Liver (tissue), 3 donors: ENCODE measurements at regions not wholly inside any gene's neighbourhood (a gene's known extent, or its start where the extent isn't known, plus 50 kb on each side); places are given as distances from the start of the nearest gene placed in this dataset.

Source experiments
- CTCF ChIP-seq: fragments of 150-350 bp; IDR thresholded peaks from 2 replicates; pipeline ENCODE4 v1.5.1; 2017; ENCODE audit warnings: improper control_type of control experiment, low read depth, low read length; ENCODE audit not compliant: missing input control
- EGR1 ChIP-seq, 2 donors: IDR thresholded peaks; 2 replicates each; pipeline ENCODE4 v1.6.1; 2016 to 2018; ENCODE audit warnings: antibody characterized with exemption in 2 of 2, low read depth in 2 of 2
- FOXA1 ChIP-seq: IDR thresholded peaks from 2 replicates; pipeline ENCODE4 v1.6.1; 2016; ENCODE audit warnings: antibody characterized with exemption
- FOXA2 ChIP-seq: IDR thresholded peaks from 2 replicates; pipeline ENCODE4 v1.6.1; 2016; ENCODE audit warnings: antibody characterized with exemption
- GABPA ChIP-seq, 2 donors: IDR thresholded peaks in 1 of 2; conservative IDR thresholded peaks in 1 of 2; 2 replicates each; pipeline ENCODE4 v1.6.1; 2016; ENCODE audit warnings: antibody characterized with exemption in 2 of 2, mild to moderate bottlenecking in 1 of 2, moderate library complexity in 1 of 2
- JUND ChIP-seq, 2 donors: IDR thresholded peaks; 2 replicates each; pipeline ENCODE4 v1.6.1; 2016; ENCODE audit warnings: antibody characterized with exemption in 2 of 2
- RAD21 ChIP-seq, 2 donors: IDR thresholded peaks; 2 replicates each; pipeline ENCODE4 v1.6.1; 2016; ENCODE audit warnings: antibody characterized with exemption in 2 of 2, mild to moderate bottlenecking in 2 of 2
- REST ChIP-seq: IDR thresholded peaks from 2 replicates; pipeline ENCODE4 v1.6.1; 2016; ENCODE audit warnings: antibody characterized with exemption, mild to moderate bottlenecking
- SP1 ChIP-seq: IDR thresholded peaks from 2 replicates; pipeline ENCODE4 v1.6.1; 2018; ENCODE audit warnings: antibody characterized with exemption, mild to moderate bottlenecking
- TAF1 ChIP-seq: conservative IDR thresholded peaks from 2 replicates; pipeline ENCODE4 v1.6.1; 2016; ENCODE audit warnings: antibody characterized with exemption, mild to moderate bottlenecking
- YY1 ChIP-seq: IDR thresholded peaks from 2 replicates; pipeline ENCODE4 v1.6.1; 2016; ENCODE audit warnings: antibody characterized with exemption, mild to moderate bottlenecking
- TF ChIP-seq, protein P1 (sequence below): IDR thresholded peaks from 2 replicates; pipeline ENCODE4 v1.6.1; 2016; ENCODE audit warnings: antibody characterized with exemption
- TF ChIP-seq, protein P2 (sequence below): IDR thresholded peaks from 2 replicates; pipeline ENCODE4 v1.6.1; 2016; ENCODE audit warnings: antibody characterized with exemption
- donor health status: healthy.
- donor health status: healthy.

GRCh38 chr3:30069056-30069455 is 537.3 kb upstream of the TGFBR2 start:
- TF ChIP-seq, protein P1, sequence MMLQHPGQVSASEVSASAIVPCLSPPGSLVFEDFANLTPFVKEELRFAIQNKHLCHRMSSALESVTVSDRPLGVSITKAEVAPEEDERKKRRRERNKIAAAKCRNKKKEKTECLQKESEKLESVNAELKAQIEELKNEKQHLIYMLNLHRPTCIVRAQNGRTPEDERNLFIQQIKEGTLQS = no peak
- TF ChIP-seq REST (no peak), CTCF (no peak), RAD21 (IDR thresholded peaks at IDR 0.05) (no peak), YY1 (no peak), FOXA1 (no peak), EGR1 (IDR thresholded peaks at IDR 0.05; ENCODE audit: low read depth in 2 of 2) (no peak), GABPA (IDR thresholded peaks at IDR 0.05 in 1 of 2, conservative IDR thresholded peaks at IDR 0.05 in 1 of 2) (no peak), JUND (IDR thresholded peaks at IDR 0.05) (no peak), SP1 (no peak), TAF1 (no peak), FOXA2 (no peak)
- TF ChIP-seq, protein P2, sequence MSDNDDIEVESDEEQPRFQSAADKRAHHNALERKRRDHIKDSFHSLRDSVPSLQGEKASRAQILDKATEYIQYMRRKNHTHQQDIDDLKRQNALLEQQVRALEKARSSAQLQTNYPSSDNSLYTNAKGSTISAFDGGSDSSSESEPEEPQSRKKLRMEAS = no peak
